Stimulated activated CD8-positive, alpha-beta memory T cell treated with anti-CD3 and anti-CD28 coated beads, Interleukin-12 subunit alpha, Interleukin-12 subunit beta, amount 100 ng/mL, for 1 hour (primary cell): ENCODE measurements at regions not wholly inside any gene's neighbourhood (a gene's known extent, or its start where the extent isn't known, plus 50 kb on each side); places are given as distances from the start of the nearest gene placed in this dataset.
"Not testable (repeated sequence)": the region's sequence is repeated elsewhere in the genome, so short reads cannot be mapped to it uniquely, and the experiment has no call there.

ENCODE experiments used
- DNase-seq: peaks from one replicate; pipeline ENCODE4 v3.0.0-alpha.2; 2020; ENCODE audit warnings: low read depth

DNA sequence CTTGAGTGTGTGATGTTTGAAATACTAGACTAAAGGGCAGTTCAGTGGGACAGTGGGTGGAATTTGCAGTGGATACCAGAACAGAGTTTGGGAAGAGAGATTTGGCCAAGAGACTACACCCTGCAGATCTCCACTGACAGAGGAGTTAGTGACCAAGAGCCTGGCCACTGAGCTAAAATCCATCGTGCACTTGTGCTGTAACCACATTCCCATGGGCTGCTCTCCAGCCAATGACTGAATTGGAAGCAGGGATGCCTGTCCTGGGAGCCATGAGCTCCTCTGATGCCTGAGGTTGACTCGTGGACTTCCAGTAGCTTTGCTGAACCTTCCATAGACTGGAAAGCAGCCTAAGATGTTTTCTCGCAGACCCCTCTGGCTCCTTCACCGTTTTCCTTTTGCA, 296.1 kb downstream of the TRIML1 start:
- DNase-seq, result no peak

DNA sequence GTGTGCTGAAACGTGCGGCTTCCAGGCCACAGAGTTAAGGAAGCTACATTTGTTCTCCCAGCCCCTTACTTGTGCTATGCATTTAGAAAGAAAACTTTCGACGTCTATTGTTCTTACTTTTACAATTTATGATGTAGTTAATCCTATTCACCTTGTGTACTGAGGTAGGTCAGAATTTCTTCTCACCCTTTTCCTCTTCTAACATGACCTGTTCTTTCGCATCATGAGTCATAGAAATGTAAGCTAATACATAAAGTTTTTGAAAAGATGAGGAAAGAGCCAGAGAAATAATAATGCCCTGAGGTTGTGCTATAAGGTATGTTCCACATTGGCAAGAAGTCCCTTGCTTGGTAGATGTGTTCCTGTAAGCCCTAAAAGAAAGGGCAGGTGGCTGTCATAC, 298.3 kb downstream of the TRIML1 start:
- DNase-seq, result no peak

DNA sequence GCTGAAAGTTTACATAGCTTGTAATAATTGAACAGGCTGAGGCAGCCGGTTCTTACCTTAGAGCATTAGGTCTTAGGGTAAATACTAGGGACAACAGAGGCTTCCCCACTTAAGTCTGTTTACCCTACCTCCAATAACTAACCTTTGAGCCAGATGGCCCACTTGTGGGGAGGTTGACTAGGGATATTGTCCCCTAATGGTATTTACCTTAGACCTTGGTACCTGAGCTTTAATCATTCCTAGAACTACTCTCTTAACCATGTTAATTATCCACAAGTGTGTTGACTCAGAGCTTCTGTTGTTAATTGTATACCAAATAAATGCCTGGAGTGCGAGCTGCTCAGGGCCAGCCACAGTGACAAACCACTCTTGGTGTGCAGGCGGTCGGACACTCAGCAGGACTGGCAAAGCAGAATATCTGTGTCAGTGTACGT, 299.2 kb downstream of the TRIML1 start:
- not testable (repeated sequence) for DNase-seq

DNA sequence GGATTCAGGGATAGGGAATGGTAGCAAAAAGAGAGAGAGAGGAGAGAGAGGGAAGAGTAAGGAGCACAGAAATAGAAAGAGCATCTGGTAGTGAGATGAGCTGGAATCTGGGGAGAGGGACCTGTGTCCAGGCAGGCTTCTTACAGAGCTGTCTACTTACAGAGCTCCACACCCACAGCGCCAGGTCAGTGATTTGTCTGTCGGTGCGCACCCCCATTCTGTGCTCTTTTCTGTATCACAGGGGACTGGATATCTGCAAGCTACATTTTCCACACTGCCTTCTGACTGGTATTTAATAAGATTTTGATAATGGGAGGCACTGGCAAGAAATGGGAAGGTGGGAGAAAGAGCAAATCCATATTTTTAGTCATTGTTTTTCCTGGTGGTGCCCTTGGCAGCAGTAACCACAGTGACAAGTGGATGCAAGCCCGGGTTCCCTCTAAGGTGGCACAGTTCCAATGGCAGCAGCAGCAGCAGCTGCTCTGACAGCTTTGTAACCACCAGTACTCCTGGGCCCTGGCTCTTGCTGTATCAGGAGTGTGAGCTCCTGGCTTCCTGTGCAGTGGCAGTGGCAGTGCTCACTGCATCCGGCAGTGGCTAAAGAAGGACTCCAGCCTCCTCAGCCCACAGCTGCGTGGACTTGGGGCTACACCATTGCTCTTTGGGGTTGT, 300.5 kb downstream of the TRIML1 start:
- DNase-seq, result no peak

DNA sequence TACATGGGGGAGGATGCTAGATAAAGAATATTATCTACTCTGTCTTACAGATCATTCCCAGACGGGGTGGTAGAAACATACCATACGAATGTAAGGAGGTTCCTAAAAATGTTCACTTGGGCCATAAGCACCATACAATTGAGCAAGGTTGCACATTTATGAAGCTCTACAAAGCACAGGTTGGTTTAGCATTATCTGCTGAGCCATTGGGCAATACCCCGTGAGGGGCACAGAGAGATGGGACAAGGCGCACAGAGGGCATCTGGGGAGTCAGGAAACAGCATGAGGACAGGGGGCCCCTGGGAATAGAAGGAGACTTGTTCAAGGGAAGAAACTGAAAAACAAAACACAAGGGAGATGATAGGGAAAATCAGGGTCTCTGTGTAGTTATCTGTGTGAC, 305.3 kb downstream of the TRIML1 start:
- no peak for DNase-seq

DNA sequence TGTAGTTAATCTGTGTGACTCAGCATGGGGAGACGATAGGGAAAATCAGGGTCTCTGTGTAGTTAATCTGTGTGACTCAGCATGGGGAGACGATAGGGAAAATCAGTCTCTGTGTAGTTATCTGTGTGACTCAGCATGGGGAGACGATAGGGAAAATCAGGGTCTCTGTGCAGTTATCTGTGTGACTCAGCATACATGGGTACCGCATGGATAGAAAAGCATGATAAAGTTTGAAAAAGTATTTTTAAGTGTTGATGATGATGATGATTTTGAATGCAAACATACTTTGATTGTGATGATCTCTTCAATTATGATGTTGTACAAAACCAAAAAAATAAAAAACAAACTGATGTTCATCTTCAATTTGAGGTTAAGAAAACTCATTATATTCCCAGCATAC, 309.8 kb downstream of the TRIML1 start:
- DNase-seq, result not testable (repeated sequence)

DNA sequence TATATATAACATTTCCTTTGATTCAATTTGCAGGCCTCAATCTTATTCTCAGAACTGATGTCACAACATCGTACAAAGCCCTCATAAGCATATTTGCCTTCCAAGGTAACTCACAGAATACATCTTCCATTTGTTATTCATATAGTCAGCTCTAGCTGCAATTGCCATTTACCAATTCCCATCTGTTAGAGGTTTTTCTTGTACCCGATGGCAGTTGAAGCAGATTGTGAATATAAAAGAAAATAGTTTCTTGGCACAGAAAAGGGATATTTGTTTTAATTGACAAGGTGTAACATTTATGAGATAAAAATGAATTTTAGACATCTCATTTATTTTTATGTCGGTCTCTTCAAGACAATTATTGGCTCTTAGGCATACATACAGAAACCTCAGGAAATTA, 311.3 kb downstream of the TRIML1 start:
- no peak for DNase-seq

DNA sequence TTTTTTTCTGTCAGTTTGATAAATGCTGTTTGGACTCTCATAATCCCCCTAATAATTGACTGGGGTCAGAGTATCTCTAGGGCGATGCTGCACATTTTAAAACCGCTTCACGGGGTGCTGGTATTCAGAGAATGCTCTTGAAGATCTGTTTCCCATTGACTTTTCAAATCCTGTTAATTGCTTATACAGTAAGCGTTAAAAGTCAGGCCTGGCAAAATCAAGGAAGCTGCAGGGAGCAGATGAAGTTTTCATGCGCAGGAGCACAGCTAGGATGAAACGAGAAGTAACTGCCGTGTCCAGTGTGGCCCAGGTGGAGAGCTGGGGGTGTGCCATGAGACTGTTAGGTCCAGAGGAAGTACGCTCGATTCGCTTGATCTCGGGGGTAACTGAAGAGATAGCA, 312.9 kb downstream of the TRIML1 start:
- no peak for DNase-seq

DNA sequence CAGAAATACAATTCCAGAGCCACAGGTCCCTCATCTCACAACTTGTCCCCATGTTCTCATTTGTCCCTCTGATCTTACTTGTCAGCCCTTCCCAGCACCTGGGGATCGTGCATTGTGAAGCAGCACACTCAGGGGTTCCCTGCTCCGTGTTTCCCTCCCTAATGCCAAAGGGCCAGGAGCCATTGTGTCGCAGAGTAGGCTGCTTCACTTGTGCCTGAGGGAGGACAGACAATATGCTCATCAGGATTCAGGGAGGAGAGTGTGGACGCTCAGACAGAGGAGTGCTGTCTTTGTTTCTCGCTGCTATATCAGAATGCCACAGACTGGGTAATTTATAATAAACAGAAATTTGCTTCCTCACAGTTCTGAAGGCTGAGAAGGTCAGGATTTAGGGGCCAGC, 315.3 kb downstream of the TRIML1 start:
- no peak for DNase-seq

DNA sequence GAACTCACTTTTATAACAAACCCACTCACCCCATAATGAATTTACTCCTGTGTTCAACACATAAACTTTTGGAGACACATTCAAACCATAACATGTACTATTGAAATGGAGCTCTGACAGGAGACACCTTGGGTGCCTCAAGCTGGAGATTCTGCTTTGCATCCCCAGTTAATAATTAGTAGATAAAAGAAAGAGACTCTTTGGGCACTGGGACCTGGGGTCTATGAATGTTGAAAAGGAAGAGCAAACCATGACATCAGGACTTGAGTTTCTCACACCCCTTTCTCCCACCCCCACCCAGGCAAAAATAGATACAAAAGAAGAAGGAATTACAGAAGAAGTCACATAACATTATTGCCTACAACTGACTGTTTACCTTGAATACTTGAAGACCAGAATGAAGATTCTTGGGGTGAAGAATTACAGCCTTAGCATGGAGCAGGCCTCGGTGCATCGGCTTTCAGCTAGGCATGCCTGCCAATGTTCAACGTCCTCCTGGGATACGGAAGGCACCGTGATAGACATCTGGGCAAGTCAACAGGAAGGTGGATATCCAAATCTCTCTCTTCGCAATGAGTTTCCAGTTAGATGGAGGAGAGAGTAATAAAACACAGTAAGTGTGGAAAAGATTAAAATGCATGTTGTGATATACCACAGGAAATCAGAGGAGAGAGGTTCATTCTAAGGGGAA, 316.0 kb downstream of the TRIML1 start:
- no peak for DNase-seq

DNA sequence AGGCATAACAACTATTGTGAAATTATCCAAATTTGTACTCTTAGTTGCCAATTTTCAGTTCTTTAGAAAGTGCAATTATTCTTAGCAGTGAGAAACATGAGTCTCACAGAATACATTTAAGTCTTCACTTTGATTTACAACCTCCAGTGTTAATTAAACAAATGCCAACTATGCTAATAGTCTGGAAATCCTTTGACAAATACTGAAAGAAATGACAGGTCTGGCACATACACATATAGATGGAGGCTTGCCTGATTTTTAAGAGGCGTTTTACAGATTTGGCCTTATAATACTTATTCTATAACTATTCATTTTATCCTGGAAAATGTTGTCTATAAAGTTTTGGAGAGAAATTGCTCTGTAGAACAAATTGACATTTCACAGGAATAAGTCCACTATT, 320.1 kb downstream of the TRIML1 start:
- DNase-seq, result no peak

DNA sequence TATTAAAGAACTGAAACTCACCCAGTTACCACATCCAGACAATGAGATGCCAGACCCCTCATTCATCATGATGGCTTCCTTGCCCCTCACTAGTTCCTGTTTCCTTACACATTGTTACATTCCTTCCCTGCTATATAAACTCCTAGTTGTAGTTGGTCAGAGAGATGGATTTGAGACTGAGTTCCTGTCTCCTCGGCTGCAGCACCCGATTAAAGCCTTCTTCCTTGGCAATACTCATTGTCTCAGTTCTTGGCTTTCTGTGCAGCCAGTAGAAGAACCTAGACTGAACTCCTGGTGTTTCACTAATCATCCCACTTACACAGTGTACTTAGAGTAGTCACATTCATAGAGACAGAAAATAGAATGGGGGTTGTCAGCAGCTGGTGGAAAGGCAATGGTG, 324.7 kb downstream of the TRIML1 start:
- no peak for DNase-seq

DNA sequence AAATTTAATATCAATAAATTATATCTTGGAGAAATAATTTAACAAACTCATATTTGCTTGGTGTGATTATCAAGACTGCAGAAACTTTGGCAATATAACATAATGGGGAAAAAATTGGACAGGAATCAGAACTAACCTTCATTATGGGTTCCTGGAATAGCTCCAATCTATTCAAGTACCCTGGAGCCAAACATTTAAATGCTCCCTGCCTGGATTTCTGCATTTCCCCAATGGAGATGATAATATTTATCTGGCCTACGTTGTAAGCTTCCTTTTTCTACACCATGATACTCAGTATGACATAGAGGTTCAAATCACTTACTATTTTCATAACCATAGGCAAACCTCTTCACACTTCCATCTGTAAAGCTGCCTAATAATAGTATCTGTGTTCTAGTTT, 326.8 kb downstream of the TRIML1 start:
- no peak for DNase-seq

DNA sequence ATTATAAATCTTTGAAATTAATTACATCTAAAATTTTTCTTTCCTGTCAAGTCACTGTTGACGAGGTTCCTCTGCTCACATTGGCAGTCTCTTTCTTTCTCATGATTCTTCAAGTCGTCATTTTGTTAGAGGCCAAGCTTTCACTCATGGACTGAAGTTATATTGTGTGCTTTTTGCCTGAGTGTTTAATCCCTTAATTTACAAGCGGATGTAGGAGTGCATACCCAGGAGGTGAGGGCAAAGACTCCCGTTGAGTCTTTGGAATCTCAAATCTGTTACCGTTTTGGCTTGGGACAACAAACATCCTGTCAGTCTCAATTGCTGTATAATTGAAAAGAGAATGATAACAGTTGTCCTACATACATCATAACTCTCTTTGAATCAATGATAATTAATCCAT, 345.0 kb downstream of the TRIML1 start:
- DNase-seq, result no peak

DNA sequence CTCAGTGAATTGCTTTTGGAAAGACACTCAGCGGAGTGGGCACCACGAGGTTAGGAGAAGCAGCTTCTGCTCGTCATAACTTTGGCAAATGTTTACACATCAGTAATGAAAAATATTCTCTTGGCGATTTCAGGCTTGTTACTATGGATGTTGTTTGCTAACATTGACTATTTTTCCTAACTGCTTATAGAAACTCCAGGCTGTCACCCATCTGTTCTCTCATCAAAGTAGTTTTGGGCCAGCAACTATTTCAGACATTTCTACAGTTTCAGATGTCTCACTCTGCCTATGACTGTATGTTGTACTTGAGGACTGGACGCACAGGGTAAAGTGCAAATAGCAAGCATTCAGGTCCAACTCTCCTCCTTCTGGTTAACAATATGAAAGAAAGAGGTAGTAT, 346.7 kb downstream of the TRIML1 start:
- no peak for DNase-seq

DNA sequence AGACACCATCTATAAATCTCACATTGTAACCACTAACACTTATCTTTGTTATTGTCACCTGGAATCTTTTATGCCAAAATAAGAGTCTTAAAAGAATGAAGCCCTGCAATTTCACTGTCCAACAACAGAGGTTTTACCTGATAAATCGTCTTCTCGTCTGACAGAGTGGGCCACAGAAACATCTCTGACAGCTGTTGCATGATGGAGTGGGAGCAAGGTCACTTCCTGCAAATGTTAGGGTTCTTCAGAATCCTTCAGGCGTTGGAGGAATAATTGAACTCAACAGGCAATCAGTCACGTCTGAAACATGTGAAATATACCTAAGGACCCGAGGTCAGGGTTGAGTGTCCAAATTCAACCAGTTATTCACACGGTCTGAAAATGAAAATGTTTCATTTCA, 353.6 kb downstream of the TRIML1 start:
- DNase-seq, result no peak

DNA sequence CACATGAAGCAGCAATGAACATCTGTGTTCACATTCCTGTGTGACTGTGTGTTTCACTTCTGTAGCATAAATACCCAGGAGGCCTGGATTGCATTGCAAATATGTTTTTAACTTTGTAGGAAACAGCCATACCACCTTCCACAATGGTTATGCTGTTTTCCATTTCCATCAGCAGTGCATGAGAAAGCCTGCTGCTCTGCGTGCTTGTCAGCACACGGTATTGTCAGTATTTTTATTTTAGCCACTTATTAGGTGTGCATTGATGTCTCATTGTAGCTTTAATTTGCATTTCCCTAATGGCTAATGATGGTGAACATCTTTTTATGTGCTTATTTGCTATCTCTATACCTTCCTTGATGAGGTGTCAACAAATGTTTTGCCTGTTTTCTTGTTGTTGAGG, 355.9 kb downstream of the TRIML1 start:
- no peak for DNase-seq

DNA sequence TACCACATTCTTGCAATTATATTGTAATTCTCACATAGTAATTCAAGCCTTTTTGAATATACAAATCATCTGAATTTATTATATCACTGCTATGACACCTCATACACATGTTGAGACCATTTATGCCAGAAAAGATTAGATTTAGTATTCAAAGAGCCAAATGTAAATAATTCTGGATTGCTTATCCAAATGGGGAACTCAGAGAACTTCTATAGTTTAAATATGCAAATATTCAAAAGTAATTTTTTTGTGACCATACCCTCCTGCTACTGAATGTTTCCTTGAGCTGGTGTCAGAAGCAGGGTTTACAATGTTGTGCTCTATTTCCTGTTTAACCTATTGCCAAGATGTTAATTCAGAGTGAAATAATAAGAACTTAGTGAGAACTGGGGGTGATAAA, 372.2 kb downstream of the TRIML1 start:
- DNase-seq, result no peak

DNA sequence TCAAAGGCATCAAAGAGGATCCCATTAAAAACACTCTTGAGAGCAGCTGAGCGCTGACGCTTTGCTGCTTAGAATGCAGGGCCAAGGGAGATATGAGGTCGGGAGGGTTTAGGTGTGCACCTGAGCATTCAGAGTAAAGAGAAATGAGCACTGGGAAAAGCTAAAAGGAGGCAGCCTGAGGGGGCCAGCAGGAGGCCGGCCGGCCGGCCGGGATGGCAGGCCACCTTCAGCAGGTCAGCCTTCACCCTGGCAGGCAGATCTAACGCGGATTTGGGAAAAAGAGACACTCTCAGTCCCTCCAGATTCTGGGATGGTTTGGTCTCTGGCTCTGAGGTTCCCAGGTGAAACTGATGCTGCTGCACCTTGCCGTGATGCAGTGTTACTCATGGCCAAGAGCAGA, 393.5 kb downstream of the TRIML1 start:
- no peak for DNase-seq

DNA sequence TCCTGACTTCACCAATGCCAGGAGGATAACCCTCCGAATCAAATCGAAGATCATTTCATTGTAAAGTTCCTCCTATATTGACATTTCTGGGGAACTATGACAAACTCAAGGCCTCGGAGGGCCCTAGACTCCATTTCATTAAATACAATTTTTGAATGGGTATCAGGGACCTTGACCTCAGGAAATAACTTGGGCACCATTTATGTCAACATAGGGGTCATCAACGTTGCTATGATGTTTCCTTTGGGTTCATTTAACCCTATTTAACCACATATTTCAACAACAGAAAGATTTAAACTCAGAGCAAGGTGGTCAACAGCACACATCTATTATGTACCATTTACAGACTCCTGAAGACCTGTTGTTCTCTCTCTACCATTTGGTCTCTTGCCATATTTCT, 395.1 kb downstream of the TRIML1 start:
- no peak for DNase-seq

DNA sequence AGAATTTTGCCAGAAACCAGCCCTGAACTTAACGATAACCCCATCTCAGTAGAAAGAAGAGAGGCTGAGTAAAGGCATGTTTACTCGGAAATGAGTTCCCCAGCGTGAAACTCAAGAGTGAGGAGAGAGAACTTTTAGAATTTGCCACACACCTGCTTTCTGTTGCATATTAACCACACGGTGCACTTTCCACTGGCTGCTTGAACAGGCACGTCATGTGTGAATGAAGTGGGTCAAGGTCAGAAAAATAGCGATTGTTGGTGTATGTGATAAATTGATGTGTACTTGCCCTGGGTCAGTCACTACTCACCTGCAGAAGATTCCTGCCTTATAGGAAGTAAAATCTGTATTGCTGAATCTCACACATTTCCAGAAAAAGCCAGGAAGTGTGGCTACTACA, 395.7 kb downstream of the TRIML1 start:
- no peak for DNase-seq

DNA sequence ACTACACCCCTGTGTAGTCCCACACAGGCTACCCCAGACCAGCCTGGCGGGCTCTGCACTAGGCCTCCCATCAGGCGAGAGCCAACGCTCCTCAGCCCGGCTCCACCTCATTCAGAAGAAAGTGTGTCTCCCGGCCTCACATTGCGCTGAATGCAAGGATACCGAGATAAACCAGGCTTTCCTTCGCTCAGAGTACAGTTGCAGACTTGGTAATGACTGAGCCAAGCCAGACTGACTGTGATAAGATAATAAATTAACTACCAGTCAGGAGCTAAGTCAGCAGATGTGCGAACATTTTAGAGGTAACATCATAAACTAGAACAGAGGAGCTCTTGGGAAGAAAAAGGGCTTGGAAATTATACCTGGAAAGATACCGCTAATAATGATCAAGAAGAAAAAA, 397.6 kb downstream of the TRIML1 start:
- DNase-seq, result no peak

DNA sequence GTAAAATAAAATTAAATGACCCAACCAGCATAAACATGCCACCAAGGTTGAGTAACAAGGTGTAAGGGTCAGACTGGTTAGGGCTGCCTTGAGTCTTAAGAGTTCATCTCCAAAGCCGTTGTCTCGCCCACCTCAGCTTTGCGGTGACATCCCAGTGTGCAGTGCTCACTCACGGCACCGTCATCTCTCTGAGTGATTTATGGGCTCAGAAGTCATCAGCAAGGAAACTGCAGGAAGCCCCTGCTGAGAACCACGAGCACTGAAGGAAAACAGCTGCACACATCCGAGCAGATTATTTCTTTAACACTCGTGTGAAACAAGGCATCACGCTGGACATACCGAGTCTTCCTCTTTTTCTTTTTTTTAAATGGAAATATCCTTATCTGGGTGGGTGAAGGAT, 411.1 kb downstream of the TRIML1 start:
- DNase-seq, result no peak

DNA sequence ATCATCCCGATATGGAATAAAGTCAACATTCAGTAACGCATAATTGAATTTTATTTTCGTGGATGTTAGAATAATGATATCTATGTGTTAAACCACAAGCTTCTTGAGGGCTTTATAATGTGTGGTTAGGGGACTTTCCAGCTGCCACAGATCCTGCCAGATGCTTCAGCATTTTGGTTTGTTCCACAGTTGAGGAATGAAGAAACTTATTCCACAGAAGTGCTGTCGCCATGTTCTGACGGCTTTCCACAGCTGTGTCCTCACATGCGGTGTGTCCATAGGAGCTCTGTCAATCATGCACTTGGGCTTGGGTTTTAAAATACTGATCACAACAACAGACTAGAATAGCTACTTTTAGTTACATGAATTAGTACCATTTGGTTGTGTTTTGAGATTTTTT, 411.9 kb downstream of the TRIML1 start:
- no peak for DNase-seq
